GM19468 (cell line): ENCODE measurements at regions not wholly inside any gene's neighbourhood (a gene's known extent, or its start where the extent isn't known, plus 50 kb on each side); places are given as distances from the start of the nearest gene placed in this dataset.

Source experiments
- ATAC-seq: cut with Tn5 transposase; IDR thresholded peaks from one replicate; pipeline ENCODE4 v1.9.1; 2021; ENCODE audit warnings: mild to moderate bottlenecking, moderate library complexity, moderate number of reproducible peaks; ENCODE audit not compliant: unreplicated experiment; ENCODE audit errors: extremely low read depth

DNA sequence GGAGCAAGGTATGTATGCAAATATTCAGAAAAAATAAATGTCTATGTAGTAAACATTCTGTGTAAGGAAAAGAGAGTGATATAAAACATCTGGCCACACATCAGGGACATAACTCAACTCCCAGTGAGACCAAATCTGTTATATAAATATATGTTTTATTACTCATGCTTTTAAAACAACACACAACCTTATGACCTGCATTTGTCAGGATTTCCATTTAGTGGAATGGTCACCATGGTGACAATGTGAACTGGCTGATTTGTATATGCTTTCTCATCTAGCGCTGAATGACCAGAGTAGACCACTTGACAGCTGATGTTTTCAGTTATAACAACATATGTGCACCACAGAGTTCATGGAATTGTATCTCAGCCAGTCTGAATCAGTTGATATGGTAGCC lies 551.7 kb downstream of the HTR7 start:
- ATAC-seq = no peak

DNA sequence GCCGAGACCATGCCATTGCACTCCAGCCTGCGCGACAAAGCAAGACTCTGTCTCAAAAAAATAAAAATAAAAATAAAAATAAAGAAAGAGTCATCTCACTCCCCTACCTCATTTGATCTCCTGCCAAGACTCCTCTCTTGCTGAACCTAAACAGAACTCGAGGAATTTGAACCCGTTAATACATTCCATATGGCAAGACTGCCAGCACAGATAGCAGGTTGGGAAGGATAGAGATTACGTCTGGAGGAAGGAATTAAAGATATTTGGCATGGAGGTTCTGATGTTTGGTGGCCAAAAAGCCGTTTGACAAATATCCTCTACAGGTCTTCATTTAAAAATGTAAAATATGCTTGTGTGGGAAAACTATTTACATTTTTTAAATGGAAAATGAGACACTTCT lies 549.6 kb downstream of the HTR7 start:
- ATAC-seq = no peak

DNA sequence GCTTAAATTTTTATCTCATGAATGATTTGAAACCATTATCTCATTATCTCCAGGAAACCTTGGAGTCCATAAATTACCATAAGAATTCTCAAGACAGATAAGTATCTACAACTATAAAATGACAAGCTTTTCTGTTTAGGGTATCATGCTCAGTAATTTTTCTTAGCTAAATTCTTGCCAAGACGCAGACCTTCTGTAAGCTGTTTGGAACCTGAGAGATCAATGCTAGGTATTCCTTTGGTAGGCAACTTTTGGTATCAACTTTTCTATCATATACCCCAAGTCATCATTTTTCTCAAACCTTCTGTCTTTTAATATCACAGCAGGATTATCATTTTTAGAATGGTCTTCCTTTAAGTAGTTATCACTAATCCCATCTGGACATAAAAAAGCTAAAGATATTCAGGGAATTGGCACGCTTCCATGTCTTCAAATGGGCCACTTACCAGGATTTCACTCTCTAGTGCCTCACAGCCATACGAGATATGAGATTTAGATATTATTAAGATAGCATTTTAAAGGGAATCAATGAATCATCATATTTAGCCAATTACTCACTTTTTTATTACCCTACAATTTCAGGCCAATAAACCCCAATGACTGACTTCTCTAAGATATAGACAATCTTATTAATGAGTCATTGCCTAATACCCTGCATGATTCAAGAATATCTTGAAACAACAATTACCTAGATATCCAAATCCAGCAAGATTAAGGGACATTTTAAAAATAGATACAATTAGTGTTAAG lies 544.1 kb downstream of the HTR7 start:
- no peak for ATAC-seq

GRCh38 chr10:90314718-90315117 lies 543.1 kb downstream of the HTR7 start:
- ATAC-seq = no peak

- no peak for ATAC-seq
Measured at GRCh38 chr10:90317172-90317571, 540.7 kb downstream of the HTR7 start.

- no peak for ATAC-seq
Measured at GRCh38 chr10:90318659-90319058, 539.2 kb downstream of the HTR7 start.

GRCh38 chr10:90319188-90319914 lies 538.5 kb downstream of the HTR7 start:
- ATAC-seq = peak; percentile 76

DNA sequence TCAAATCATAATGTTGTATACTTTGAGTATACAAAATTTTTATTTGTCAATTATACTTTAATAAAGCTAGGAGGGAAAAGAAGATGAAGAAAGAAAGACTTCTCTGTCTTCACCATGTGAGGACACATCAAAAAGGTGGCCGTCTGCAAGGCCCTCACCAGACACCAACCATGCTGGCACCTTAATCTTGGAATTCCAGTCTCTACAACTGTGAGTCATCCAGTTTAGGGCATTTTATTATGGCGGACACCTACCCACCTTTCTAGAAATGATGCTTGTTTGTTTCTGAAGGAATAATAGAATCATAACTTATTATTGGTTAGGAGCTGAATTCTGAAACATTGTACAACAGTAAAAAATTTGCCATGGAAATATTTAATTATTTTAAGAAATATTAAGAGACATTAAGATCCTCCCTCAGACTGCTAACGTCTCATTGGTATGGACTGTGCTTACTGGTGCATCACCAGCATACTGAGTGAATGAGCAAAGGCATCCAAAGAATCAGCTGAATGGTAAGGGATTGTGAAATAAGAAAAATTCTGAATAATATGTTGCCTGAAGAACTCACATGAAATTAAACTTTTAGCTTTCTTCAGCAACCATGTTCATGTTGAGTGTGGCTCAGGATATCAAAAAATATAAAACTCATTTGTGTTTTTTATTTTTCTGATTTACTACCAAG lies 536.6 kb downstream of the HTR7 start:
- ATAC-seq = no peak

DNA sequence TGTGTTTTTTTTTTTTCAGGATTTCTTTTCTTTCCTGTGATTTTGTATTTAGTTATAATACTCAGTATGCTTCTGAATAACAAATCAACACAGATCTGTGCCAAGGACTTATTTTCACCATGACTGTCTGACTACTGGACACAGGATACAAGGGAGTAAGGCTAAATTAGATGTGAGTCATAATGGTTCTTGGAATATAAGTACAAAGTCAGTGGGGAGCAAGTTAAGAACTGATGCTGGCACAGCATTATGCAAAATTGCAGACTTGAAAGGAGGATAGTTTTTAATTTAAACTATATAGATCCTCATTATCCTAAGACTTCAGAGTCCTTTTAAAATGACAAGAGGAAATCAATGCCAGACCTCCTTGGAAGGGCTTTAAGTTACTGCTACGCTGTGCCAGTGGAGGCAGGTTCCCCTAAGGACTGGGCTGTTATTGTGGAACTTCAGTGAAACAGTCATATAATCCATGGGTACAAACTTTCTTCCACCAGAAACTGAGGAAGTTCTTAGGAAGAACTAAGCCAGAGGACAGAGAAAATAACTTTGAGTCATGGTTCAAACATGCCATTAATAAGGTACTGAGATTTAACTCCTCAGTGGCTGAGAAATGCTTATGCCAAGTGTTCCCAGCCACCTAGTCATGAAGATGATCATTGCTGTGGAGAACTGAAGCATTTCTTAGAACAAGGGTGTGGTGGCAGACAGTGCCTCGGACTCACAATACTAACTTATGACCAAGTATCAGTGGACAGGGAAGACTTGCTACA lies 531.2 kb downstream of the HTR7 start:
- no peak for ATAC-seq

DNA sequence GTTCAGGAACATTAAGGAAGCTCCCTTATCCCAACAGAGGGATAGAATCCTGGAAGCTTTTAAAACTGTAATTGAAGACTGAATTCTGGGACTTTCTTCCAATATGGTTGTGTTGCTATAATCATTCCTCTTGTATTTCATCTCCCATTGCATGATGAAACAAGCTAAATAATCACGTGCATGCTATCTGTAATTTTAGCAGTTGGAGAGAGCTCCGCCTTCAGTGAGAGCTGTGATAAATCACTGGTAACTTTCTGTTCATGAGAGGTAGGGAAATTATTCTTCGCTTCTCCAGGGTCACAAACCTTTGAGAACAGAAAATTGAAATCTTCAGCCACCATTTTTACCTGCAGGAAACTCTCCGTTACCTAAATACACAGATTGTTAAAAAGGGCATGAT lies 530.2 kb downstream of the HTR7 start:
- ATAC-seq = no peak

DNA sequence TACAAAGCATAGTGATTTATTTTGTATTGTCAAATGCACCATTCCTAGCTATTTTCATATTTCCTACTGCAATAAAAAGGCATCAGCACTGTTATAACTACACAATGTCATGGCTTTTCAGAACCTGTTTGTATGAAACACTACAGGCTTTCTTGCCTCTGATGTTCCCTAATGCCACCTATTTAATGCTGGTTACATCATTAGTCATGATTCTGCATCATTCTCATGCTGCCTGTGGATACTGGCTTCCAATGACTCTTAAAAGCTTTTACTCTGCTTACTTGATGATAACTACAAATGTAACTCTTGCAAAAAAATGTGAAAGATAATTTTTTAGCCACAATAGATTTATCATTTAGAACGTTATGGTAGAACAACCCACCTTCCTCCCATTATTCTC lies 529.4 kb downstream of the HTR7 start:
- ATAC-seq = no peak

GRCh38 chr10:90328896-90329295 lies 528.9 kb downstream of the HTR7 start:
- no peak for ATAC-seq

DNA sequence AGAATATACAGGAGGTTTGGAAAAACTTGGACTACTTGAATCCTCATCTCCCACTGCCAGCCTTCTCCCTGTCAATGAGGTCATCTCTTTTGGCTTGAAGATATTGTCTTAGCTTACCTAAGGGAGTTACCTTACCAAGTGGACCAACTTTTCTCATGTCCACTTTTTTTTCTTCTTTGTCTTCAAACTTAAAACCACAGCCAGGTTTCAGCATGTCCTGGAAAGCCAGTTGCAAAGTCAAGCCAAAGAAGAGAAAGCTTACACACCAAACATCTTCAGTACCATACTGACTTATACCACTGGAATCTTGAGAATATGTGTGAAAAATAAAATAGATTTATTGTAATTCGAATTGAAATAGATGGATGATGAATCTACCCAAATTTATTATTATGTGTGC lies 520.5 kb downstream of the HTR7 start:
- no peak for ATAC-seq

- ATAC-seq = no peak
Measured at GRCh38 chr10:90342480-90342879, 515.4 kb downstream of the HTR7 start.

- ATAC-seq = no peak
Measured at GRCh38 chr10:90344226-90344625, 513.6 kb downstream of the HTR7 start.

DNA sequence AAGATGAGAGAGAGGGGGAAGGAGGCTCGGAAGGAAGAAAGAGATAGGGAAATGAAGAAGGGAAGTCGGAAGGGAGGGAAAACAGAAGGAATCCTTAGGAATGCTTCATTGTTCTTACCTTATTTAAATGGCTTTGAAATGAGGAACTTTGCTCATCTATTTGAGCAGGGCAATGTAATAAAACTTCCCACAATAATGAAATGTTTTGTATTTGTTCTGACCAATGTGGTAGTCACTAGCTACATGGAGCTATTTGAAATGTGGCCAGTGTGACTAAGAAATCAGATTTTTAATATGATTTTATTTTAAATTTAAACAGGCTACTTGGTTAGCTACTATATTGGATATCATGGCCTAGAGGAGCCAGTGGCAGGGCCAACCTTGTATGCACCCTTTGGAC lies 510.6 kb downstream of the HTR7 start:
- no peak for ATAC-seq

DNA sequence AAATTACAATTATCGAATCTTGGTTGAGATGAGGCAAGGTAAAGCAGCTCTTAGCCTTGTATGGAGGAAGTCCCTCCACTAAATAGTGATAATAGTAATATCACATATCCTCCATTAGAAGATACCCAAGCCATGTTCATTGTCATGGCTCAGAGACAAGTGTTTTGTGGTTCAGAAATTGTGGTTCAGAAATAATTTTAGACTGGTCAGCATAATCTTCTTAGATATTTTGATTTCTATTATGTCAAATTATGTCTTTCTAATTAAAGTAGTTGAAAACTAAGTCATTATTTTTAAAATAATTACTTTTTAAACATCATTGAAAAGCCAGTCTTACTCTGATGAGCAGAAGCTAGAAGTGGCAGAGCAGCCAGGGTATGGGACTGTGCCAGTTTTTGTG lies 507.7 kb downstream of the HTR7 start:
- no peak for ATAC-seq

DNA sequence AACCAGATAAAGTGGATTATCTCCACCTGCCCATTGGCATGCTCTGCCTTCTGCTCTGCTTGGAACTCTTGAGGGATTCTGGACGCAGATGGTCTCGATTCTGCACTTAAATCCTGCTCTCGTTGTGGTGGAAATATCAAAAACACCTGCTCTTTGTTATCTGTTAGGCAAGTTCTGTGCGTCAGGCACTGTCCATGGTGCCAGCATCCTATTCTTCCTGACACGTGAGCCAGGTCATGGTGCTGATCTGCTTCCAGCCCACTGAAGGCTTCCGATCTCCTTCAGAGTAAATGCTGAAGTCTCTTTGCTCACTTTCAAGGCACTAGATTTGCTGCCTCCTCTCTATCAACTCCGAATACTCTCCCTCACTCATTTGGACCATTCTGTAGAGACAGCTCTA lies 505.6 kb downstream of the HTR7 start:
- no peak for ATAC-seq

- ATAC-seq = no peak
Measured at GRCh38 chr10:90354914-90355313, 502.9 kb downstream of the HTR7 start.

DNA sequence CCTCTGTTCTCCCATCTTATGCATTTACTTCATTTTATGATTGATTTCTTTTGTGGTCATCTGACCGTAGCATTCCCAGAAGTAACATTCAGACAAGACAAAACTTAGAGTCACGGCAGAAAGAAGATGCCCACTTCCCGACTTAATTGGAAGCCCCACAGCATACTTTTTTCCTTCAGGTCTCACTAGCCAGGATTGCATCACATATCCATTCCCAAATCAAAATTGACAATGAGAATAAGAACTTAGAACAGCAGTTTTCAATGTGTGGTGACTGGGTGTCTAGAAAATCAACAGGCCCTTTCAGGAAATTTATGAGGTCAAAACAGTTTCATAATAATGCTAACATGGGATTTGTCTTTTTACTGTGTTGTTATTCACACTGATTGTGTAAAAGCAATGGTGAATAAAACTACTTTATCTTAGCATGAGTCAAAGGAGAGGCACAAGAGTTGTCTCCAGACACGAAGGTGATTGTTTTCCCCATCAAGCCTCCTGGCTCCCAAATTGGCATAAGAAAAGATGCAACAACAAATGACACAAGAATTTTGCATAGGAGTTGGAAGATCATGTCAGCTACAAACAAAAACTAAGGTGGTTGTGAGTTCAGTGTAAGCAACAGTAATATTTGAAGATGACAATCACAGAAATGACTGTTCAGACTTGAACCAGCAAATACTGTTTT lies 493.9 kb downstream of the HTR7 start:
- ATAC-seq = no peak
